Dermis blood vessel endothelial cell (primary cell): ENCODE measurements at regions not wholly inside any gene's neighbourhood (a gene's known extent, or its start where the extent isn't known, plus 50 kb on each side); places are given as distances from the start of the nearest gene placed in this dataset.

ENCODE experiments used
- DNase-seq: peaks from one replicate; pipeline ENCODE4 v3.0.0; 2010

DNA sequence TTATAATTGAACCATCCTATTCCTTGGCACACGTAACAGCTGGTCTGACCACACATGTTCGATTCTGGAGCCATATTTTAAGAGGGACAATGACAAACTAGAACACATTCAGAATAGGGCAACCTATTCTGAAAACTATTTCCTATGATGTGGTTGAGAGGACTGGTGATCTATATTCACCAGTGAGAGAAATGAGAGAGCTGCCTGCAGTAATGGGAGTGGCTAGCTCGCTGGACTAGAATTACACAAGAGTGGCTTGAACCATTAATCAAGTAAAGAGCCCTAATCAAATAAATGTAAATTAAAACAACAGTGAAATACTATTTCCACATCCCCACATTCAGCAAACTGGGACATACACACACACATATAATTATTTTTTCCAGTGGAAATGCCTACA lies 55.3 kb upstream of the LY86 start:
- no peak for DNase-seq

DNA sequence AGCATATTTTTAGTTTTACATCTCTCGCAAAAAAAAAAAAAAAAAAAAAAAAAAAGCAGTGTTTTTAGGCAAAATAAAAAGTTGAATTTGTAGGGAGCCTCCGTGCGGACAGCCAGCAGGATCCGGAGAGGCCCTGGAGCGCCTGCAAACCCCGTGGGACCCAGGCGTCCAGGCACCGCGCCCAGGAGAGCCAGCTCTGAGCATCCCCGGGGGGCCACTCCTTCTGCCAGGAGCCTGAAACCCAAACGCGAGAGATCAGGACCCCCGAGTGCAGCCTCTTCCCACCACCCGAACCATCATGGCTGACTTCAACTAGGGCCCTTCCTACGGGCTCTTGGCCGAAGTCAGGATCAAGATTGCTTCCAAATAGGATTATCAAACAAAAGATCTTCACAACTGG lies 54.1 kb upstream of the LY86 start:
- DNase-seq = no peak

DNA sequence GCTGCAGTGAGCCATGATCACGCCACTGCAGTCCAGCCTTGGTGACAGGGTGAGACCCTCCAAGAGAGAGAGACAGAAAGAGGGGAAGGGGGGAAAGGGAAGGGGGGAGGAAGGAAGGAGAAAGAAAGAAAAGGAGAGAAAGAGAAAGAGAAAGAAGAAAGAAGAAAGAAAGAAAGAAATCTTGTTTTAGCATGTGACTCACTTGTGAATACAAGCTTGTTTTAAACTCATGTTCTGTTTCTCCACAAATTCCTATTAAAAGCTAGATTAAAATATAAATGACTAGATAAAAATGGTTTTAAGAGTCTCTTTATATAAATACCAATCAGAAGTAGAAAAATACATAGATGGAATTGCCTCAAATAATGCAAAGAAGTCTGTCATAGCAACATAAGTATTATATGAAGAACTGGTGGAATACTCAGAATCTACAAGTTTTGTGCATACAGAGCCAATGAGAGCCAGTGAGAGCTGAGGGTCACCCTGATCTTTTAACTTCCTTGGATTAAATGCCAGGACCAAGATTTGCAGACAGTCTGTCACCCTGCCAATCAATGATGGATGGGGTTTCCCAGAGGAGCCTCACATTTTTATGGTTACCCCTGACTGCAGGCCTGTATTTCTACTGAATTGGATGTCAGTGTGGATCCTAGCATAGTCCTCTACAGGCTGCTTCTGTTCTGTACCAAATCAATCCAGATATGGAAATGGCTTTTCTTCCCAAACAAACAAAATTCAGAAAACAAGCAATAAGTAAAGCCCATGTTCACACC lies 50.8 kb upstream of the LY86 start:
- DNase-seq = no peak

GRCh38 chr6:6538261-6538660 lies 50.3 kb upstream of the LY86 start:
- DNase-seq = peak; percentile 22
